ENCODE measurements at regions not wholly inside any gene's neighbourhood (a gene's known extent, or its start where the extent isn't known, plus 50 kb on each side); places are given as distances from the start of the nearest gene placed in this dataset.

DNA sequence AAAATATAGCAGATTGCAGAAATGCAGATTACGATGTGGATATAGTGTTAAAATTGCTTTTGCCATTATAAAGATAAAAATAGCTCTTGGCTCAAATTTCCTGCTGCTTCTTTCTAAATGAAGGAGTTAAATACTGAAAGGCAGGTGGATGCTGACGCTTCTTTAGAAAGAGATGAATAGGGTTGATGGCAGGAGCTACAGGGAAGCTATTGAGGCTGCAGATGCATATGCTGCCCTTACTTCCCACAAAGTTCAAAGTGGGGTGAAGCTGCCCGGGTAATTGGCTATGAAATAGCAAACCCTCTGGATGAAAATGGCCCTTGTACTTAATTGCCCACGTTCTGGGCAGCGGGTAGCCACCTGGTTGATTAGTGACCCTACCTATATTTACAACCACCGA, 379.5 kb downstream of the ZIC3 start:
- H3K36me3 ChIP-seq (ENCODE audit: insufficient read depth, low read length), result no peaks in the 10 kb centered on the region
- H3K4me3 ChIP-seq (ENCODE audit: low read length, poor library complexity, severe bottlenecking), result no peak overlapping the region
- no peaks in the 10 kb centered on the region for H4K20me1 ChIP-seq (ENCODE audit: insufficient read depth, low read length, poor library complexity, severe bottlenecking)
- H3K9ac ChIP-seq (ENCODE audit: low read depth, low read length, poor library complexity, severe bottlenecking), result no peak overlapping the region
- H3F3A ChIP-seq (ENCODE audit: low read depth), result no peaks in the 10 kb centered on the region
- H3K4me1 ChIP-seq (ENCODE audit: insufficient read depth, low read length, poor library complexity, severe bottlenecking), result no peaks in the 10 kb centered on the region
- H3K4me2 ChIP-seq (ENCODE audit: low read depth, low read length, poor library complexity, severe bottlenecking), result no peak overlapping the region
- H3K9me2 ChIP-seq (replicated peaks; ENCODE audit: low read depth, low read length), result no peaks in the 10 kb centered on the region
- H2AFZ ChIP-seq (ENCODE audit: low read length), result no peak overlapping the region
- H3K9me3 ChIP-seq (ENCODE audit: insufficient read depth, low read depth, low read length), result no peaks in the 10 kb centered on the region
- no peaks in the 10 kb centered on the region for H3K79me2 ChIP-seq (ENCODE audit: insufficient read depth, low read length)
- no peak for TF ChIP-seq EZH2phosphoT487 (IDR thresholded peaks at IDR 0.05; ENCODE audit: borderline replicate concordance)
- no peaks in the 10 kb centered on the region for H3K27me3 ChIP-seq (ENCODE audit: insufficient read depth, low read length, poor library complexity, severe bottlenecking)

DNA sequence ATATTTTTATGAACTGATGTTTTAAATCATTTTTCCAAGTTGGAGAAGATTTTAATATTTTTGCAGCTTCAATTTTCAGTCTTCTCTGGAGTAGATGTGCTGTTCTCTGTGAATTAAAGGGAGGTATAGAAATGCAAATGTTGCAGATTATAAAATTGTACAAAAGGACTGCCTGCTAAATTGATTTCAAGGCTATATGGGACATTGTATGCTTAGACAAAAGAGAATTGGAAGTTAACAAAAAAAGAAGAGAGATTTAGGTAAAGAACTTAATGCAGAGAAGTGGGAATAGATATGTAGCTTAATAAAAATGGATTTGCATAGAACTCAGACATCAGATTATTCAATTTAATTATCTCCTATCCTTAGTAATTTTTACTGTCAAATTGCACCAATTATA, 403.3 kb downstream of the ZIC3 start:
- Histone ChIP-seq H3K4me1 (ENCODE audit: insufficient read depth, low read length, poor library complexity, severe bottlenecking) (no peaks in the 10 kb centered on the region), H3K4me2 (ENCODE audit: low read depth, low read length, poor library complexity, severe bottlenecking) (no peak overlapping the region), H3K79me2 (ENCODE audit: insufficient read depth, low read length) (no peaks in the 10 kb centered on the region), H3K4me3 (ENCODE audit: low read length, poor library complexity, severe bottlenecking) (no peak overlapping the region), H3K9me2 (replicated peaks; ENCODE audit: low read depth, low read length) (no peaks in the 10 kb centered on the region), H3K9me3 (ENCODE audit: insufficient read depth, low read depth, low read length) (no peaks in the 10 kb centered on the region), H4K20me1 (ENCODE audit: insufficient read depth, low read length, poor library complexity, severe bottlenecking) (no peaks in the 10 kb centered on the region), H2AFZ (ENCODE audit: low read length) (no peak overlapping the region), H3K9ac (ENCODE audit: low read depth, low read length, poor library complexity, severe bottlenecking) (no peak overlapping the region), H3K36me3 (ENCODE audit: insufficient read depth, low read length) (no peaks in the 10 kb centered on the region), H3K27me3 (ENCODE audit: insufficient read depth, low read length, poor library complexity, severe bottlenecking) (no peaks in the 10 kb centered on the region), H3F3A (ENCODE audit: low read depth) (no peaks in the 10 kb centered on the region)
- TF ChIP-seq, protein P1, sequence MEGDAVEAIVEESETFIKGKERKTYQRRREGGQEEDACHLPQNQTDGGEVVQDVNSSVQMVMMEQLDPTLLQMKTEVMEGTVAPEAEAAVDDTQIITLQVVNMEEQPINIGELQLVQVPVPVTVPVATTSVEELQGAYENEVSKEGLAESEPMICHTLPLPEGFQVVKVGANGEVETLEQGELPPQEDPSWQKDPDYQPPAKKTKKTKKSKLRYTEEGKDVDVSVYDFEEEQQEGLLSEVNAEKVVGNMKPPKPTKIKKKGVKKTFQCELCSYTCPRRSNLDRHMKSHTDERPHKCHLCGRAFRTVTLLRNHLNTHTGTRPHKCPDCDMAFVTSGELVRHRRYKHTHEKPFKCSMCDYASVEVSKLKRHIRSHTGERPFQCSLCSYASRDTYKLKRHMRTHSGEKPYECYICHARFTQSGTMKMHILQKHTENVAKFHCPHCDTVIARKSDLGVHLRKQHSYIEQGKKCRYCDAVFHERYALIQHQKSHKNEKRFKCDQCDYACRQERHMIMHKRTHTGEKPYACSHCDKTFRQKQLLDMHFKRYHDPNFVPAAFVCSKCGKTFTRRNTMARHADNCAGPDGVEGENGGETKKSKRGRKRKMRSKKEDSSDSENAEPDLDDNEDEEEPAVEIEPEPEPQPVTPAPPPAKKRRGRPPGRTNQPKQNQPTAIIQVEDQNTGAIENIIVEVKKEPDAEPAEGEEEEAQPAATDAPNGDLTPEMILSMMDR (conservative IDR thresholded peaks at IDR 0.05; ENCODE audit: low read length), result no peak
- TF ChIP-seq EZH2phosphoT487 (IDR thresholded peaks at IDR 0.05; ENCODE audit: borderline replicate concordance), result no peak

DNA sequence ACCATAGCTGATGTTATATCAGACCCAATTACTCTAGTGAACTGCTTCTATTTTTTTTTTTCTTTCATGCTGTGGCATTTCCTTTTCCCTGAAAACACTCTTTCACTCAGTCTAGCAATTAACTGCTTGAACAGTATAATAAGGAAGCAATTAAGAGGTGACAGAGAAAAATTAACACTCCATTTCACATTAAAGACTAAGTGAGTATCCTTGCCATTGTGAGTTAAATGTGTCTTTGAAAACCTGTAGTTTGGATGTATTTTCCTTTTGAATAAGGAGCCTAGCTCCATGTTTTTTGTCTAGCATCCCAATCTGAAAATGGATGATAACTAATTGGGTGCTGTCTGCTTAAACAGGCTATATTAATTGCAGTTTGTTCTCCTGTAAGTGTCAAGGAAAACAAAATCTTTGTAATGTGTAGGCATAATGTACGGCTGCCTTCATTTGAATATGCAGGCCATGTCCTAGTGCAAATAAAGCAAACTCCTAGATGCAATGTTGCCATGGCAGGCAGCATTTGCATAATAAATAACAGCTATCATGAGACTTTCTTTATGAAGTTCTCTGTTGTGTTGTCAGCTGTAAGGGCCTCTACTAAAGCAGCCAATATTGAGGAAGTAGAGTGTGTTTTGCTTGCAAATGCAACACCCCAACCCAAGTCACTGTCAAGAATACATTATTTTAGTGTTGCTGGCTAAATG, 416.7 kb downstream of the ZIC3 start:
- Histone ChIP-seq H3K4me1 (ENCODE audit: insufficient read depth, low read length, poor library complexity, severe bottlenecking) (no peaks in the 10 kb centered on the region), H3F3A (ENCODE audit: low read depth) (no peaks in the 10 kb centered on the region), H3K79me2 (ENCODE audit: insufficient read depth, low read length) (no peaks in the 10 kb centered on the region), H3K9ac (ENCODE audit: low read depth, low read length, poor library complexity, severe bottlenecking) (no peak overlapping the region), H3K9me2 (replicated peaks; ENCODE audit: low read depth, low read length) (no peaks in the 10 kb centered on the region), H2AFZ (ENCODE audit: low read length) (no peak overlapping the region), H3K27me3 (ENCODE audit: insufficient read depth, low read length, poor library complexity, severe bottlenecking) (no peaks in the 10 kb centered on the region), H3K36me3 (ENCODE audit: insufficient read depth, low read length) (no peaks in the 10 kb centered on the region), H3K9me3 (ENCODE audit: insufficient read depth, low read depth, low read length) (no peaks in the 10 kb centered on the region), H3K4me3 (ENCODE audit: low read length, poor library complexity, severe bottlenecking) (no peak overlapping the region), H3K4me2 (ENCODE audit: low read depth, low read length, poor library complexity, severe bottlenecking) (no peak overlapping the region), H4K20me1 (ENCODE audit: insufficient read depth, low read length, poor library complexity, severe bottlenecking) (no peaks in the 10 kb centered on the region)
- no peak for TF ChIP-seq EZH2phosphoT487 (IDR thresholded peaks at IDR 0.05; ENCODE audit: borderline replicate concordance)
- TF ChIP-seq, protein P1 (conservative IDR thresholded peaks at IDR 0.05; ENCODE audit: low read length), result no peak

DNA sequence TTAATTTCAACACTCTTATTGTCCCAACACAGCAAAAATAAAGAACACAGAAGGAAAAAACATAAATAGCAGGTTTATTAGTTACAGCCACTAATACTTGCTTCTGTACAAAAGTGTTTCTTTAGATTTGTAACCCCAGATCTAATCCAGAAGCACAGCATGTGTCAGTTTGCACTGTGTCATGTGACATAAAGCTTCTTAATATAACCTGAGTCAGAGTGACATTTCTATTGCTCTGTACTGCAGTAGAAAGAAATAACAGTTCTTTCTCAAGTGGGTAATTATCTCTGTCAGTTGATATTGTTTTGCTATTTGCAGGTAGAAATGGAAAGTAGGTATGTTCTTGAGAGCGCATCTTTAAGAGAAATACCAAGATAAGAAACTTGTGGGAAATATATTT, 422.5 kb downstream of the ZIC3 start:
- TF ChIP-seq, protein P1 (conservative IDR thresholded peaks at IDR 0.05; ENCODE audit: low read length), result no peak
- TF ChIP-seq EZH2phosphoT487 (IDR thresholded peaks at IDR 0.05; ENCODE audit: borderline replicate concordance), result no peak
- no peaks in the 10 kb centered on the region for H3K27me3 ChIP-seq (ENCODE audit: insufficient read depth, low read length, poor library complexity, severe bottlenecking)

More for the DNA sequence above, 422.5 kb downstream of the ZIC3 start:
- Histone ChIP-seq H4K20me1 (ENCODE audit: insufficient read depth, low read length, poor library complexity, severe bottlenecking) (no peaks in the 10 kb centered on the region), H3K4me2 (ENCODE audit: low read depth, low read length, poor library complexity, severe bottlenecking) (no peak overlapping the region), H3K9me2 (replicated peaks; ENCODE audit: low read depth, low read length) (no peaks in the 10 kb centered on the region), H3K9me3 (ENCODE audit: insufficient read depth, low read depth, low read length) (no peaks in the 10 kb centered on the region), H3F3A (ENCODE audit: low read depth) (no peaks in the 10 kb centered on the region), H3K4me3 (ENCODE audit: low read length, poor library complexity, severe bottlenecking) (no peak overlapping the region), H3K36me3 (ENCODE audit: insufficient read depth, low read length) (no peaks in the 10 kb centered on the region), H3K79me2 (ENCODE audit: insufficient read depth, low read length) (no peaks in the 10 kb centered on the region), H3K9ac (ENCODE audit: low read depth, low read length, poor library complexity, severe bottlenecking) (no peak overlapping the region), H2AFZ (ENCODE audit: low read length) (no peak overlapping the region), H3K4me1 (ENCODE audit: insufficient read depth, low read length, poor library complexity, severe bottlenecking) (no peaks in the 10 kb centered on the region)
